RWPE1 (cell line): ENCODE measurements at regions not wholly inside any gene's neighbourhood (a gene's known extent, or its start where the extent isn't known, plus 50 kb on each side); places are given as distances from the start of the nearest gene placed in this dataset.

Source experiments
- CTCF ChIA-PET: fragments of 350-600 bp; sonication (Branson Sonifier 250); formaldehyde crosslinking; extraction: SDS; loops from one replicate; lab custom pipeline; 2021; lab: Yijun Ruan, JAX
- POLR2A ChIA-PET: fragments of 400-600 bp; formaldehyde crosslinking; extraction: SDS; loops from one replicate; lab custom pipeline; 2020; ENCODE audit warnings: antibody characterized with exemption; ENCODE audit not compliant: low non-redundant PET; lab: Yijun Ruan, JAX
- DNase-seq: peaks from one replicate; pipeline ENCODE4 v3.0.0; 2012; ENCODE audit warnings: low spot score
- H3K27ac ChIP-seq: fragments of 450-650 bp; 2 replicates; pipeline ENCODE4 v1.5.1; 2017
- TF ChIP-seq, protein P1 (sequence below): fragments of 450-650 bp; conservative IDR thresholded peaks from 2 replicates; pipeline ENCODE4 v1.5.1; 2017; ENCODE audit warnings: low read depth, mild to moderate bottlenecking

DNA sequence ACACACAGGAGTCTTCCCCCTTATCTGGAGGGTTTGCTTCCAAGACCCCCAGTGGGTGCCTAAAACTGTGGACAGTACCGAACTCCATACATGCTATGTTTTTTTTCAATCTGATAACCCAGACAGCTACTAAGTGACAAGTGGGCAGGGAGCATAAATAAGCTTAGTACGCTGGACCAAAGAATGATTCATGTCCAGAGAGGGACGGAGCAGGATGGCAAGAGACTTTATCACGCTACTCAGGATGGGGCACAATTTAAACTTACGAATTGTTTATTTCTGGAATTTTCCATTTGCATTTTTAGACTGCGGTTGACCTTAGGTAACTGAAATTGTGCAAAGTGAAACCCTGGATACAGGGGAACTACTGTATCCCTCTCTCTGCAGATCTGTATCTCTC, 410.0 kb upstream of the MKI67 start:
- POLR2A ChIA-PET = no interaction called here
- CTCF ChIA-PET = interaction anchor here (0.7 kb wide), 1 partner anchor 9 kb away, joined by 6 read pairs; no protein-coding TSS in a partner anchor
- TF ChIP-seq, protein P1, sequence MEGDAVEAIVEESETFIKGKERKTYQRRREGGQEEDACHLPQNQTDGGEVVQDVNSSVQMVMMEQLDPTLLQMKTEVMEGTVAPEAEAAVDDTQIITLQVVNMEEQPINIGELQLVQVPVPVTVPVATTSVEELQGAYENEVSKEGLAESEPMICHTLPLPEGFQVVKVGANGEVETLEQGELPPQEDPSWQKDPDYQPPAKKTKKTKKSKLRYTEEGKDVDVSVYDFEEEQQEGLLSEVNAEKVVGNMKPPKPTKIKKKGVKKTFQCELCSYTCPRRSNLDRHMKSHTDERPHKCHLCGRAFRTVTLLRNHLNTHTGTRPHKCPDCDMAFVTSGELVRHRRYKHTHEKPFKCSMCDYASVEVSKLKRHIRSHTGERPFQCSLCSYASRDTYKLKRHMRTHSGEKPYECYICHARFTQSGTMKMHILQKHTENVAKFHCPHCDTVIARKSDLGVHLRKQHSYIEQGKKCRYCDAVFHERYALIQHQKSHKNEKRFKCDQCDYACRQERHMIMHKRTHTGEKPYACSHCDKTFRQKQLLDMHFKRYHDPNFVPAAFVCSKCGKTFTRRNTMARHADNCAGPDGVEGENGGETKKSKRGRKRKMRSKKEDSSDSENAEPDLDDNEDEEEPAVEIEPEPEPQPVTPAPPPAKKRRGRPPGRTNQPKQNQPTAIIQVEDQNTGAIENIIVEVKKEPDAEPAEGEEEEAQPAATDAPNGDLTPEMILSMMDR = no peak
- no peak overlapping the region for H3K27ac ChIP-seq
- DNase-seq = no peak

DNA sequence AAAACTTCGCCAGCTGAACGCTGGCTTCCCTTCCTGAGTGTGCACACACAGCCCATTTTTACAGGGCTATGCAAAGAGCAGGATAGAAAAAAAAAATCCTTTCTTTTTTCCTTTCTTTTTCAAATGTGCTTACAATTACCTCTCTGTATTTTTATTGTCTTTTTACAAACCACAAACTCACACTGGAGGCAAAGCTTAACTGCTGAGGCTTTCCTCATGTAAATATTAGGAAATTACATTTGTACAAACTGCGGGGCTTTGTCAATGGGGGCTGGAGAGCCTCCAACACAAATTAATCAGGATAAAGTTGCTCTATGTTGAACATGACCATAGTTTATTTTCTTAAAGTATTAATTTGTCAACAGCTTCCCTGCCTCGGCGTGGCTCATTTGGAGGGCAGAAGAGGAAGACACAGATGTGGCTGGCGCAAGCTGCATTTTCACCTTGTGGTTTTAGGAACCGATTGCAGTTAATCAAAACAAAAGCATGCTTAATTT, 411.7 kb upstream of the MKI67 start:
- POLR2A ChIA-PET = no interaction called here
- CTCF ChIA-PET = interaction anchor here (0.6 to 1.2 kb wide), 3 partner anchors 77 to 276 kb away, joined by 3 to 4 read pairs (median 4); no protein-coding TSS in a partner anchor
- H3K27ac ChIP-seq = no peak overlapping the region
- DNase-seq = no peak
- TF ChIP-seq, protein P1 = no peak

DNA sequence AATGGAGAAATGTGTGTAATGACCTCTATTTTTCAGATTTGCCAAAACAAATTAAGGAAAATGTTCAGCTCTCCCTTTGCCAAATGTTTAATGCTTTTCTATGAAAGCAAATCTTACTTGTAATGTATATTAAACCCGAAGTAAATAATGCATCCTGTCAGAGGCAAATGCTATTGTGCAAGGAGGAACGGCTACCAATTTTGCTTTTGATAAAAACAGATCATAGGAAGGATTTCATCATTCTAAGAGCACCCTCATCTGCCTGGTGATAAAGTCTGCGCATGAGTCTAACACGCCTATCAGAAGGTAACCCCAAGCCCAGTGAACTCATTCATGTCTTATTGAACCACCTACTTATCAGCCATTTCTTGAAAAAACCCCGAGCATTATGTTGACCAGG, 412.4 kb upstream of the MKI67 start:
- TF ChIP-seq, protein P1 = no peak
- DNase-seq = no peak
- H3K27ac ChIP-seq = no peak overlapping the region
- CTCF ChIA-PET = no interaction called here
- POLR2A ChIA-PET = no interaction called here

DNA sequence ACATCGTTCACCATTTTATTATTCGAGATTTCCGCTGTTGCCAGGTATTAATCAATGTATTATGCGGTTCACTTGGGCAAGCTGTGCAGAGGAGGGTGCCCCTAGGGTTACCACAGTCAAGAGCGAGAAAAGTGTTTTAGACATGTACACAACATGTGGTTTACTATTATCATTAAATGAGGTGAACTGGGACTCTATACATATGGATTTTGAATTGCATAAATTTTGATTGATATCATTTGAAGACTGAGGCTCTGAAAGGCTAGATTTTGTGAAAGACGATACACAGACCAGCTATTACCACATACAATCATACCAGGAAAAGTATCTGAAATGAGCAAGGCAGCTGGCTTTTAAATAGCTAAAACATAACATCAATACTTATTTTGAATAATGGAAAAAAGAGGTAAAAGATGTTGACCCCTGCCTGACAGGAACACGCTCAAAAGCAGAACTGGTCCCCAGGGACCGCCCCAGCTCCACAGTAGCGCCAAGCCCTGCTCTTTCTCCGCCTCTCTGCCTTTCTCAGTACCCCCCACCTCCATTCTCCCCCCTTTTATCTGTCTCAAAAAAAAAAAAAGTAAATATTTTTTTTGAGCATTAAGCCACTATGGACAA, 413.4 kb upstream of the MKI67 start:
- TF ChIP-seq, protein P1 = no peak
- POLR2A ChIA-PET = no interaction called here
- CTCF ChIA-PET = interaction anchor here (0.6 kb wide), 1 partner anchor 271 kb away, joined by 4 read pairs; no protein-coding TSS in a partner anchor
- no peak for DNase-seq
- no peak overlapping the region for H3K27ac ChIP-seq

DNA sequence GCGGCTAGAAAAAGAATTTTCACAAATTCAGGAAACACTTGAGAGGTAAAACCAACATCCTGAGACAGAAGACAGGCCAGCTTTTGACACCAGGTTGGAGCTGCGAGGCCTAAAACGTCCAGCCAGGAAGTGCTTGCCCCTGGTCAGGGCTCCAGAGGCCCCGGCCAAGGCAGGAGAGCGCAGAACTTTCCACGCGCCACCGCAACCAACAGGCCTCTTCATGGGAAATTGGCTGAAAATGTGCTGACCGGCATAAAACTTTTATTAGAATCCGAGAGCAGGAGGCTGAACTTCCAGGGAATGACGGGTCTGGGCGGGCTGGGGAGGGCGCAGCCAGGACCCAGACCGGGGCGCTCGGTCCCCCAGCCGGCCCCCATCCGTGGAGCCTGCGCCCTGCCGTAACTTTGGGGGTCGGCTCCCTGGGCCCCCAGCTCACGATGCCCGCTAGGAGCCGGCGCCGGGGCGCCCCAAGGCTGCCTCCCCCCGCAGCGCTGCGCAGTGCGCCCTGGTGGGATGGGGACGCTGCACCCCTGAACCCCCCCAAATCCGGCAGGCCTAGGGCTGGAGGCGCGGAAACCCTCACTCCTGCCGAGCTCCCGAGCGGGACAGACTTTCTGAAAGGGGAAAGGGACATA, 414.0 kb upstream of the MKI67 start:
- no peak for DNase-seq
- no peak overlapping the region for H3K27ac ChIP-seq
- ChIA-PET POLR2A (no interaction called here), CTCF (no interaction called here)
- TF ChIP-seq, protein P1 = no peak

DNA sequence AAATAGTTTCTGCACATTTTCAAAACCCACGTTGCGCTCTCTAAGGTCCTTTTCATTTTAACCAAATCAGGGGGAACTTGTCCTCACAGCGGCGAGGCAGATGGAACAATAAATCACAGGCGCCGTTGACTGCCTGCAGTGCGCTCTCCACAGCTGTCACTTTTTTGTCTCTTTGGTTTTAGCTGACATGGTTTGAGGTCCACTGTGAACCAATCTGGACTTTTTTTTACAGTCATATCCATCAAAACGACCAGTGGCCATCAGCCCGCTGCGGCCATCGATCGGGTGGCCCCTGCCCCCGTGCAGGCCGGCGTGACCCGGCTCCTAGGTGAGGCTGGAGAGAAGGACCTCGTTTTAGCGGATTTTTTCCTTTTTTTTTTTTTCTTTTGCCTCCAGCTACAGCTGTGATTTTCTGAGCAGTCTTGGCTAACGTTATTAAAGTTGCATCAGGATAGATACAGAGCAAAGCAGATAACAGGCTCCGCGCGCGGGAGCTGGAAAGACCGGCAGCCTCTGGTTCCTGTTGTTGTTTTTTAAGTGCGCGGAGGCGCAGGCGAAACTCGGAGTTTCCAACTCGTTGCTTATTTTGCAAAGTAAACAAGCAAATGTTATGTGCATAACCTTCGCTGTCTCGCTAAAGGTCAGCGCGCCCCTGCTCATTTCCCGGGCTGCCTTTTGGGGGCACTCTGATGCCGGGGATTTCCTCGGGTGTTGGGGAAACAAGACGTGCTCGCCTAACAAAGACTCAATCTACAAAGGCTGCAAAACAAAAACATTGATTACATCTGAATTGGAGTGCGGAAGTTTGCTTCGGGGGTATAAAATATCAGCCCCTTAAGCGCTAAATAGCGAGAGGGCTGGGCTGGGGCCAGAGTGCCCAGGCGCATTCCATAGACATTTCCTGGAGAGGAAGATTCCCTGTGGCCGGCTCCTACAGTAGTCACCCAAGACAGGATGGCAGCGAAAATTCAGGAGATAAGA, 414.8 kb upstream of the MKI67 start:
- no peak for DNase-seq
- POLR2A ChIA-PET = no interaction called here
- H3K27ac ChIP-seq = no peak overlapping the region
- CTCF ChIA-PET = no interaction called here
- TF ChIP-seq, protein P1 = no peak
